GM19099 (cell line): ENCODE measurements at regions not wholly inside any gene's neighbourhood (a gene's known extent, or its start where the extent isn't known, plus 50 kb on each side); places are given as distances from the start of the nearest gene placed in this dataset.

ENCODE experiments used
- POLR2A ChIP-seq: IDR thresholded peaks from 3 replicates; pipeline ENCODE4 v1.6.1; 2011; ENCODE audit warnings: low read depth; ENCODE audit not compliant: insufficient read length; ENCODE audit errors: extremely low read depth

DNA sequence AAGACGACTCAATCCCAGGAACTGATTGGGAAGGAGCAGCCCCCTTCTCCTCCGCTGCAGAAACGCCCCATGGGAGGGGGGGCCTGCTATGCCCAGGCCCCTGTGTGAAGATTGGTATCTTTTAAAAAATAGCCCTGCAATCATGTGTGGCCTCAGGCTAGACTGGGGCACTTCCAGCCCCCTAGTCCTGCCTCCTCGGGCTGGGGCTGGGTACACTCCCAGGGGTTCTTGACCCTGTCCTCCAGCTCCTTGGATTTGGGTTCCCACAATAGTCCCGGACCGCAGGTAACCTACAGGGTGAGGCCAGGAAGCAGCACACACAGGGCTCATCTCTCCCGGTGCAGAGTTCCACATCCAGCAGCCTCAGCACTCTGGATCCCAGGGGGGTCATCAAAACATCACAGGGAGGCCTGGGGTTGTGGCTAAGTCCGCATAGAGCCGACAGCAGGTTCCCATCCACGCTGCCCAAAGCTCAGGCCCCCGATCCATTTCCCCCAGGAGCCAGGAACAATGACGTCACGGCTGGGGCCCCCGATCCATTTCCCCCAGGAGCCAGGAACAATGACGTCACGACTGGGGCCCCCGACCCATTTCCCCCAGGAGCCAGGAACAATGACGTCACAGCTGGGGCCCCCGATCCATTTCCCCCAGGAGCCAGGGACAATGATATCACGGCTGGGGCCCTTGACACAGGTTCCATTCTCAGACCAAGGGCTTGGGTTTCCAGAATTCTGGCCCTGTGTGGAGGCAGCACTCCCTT, 202.4 kb downstream of the IRF8 start:
- TF ChIP-seq POLR2A, result no peak

DNA sequence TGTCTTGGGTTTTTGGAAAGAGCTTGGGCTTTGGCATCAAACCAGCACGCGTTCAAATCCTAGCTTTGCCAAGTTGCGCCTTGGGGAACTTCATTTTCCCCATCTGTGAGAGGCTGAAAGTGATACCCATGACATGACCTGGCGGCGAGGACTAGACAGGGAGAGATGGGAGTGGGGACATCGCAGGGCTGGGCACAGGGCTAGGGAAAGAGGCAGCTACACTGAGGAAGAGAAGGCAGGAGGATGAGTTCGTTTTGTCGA, 202.9 kb downstream of the IRF8 start:
- TF ChIP-seq POLR2A, result no peak

DNA sequence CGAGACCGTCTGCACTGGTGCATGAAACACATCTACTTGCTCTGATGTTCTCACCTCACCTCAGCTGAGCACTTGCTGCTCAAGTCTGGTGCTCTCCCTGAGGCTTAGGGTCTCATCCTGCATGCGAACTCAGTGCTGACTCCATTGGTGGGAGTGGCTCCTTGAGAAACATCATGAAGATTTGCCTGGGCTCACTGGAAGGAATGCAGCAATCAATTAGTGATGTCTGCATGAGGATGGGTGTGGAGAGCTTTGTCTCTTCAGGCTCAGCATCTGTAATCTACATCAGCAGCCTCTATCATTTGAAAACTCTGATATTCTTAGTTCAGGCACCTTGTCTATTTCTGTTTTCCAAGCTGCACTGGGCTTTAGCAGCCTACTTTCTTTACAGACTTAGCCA, 204.4 kb downstream of the IRF8 start:
- TF ChIP-seq POLR2A, result no peak

DNA sequence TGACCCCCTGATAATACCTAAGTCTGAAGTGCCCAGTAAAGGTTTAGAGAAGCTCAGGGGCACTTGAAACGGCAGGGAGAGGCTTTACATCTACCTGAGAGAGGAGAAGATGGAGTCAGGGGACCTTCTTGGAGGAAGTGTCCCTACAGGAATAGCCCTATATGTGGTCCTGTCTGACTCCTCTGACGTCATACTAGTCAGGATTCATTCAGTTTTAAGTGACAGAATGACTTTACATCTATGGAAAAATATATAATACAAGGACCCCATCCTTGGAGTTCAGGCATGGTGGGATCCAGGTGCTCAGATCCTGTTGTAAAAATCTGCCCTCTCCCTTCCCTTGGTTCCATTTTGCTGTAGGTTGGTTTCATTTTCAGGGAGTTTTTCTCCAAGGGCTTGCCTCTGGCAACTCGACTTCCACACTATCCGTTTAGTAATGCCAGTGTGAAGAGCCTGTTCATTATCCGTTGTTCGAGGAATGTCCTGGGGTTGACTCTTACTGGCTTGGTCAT, 205.6 kb downstream of the IRF8 start:
- TF ChIP-seq POLR2A, result no peak

DNA sequence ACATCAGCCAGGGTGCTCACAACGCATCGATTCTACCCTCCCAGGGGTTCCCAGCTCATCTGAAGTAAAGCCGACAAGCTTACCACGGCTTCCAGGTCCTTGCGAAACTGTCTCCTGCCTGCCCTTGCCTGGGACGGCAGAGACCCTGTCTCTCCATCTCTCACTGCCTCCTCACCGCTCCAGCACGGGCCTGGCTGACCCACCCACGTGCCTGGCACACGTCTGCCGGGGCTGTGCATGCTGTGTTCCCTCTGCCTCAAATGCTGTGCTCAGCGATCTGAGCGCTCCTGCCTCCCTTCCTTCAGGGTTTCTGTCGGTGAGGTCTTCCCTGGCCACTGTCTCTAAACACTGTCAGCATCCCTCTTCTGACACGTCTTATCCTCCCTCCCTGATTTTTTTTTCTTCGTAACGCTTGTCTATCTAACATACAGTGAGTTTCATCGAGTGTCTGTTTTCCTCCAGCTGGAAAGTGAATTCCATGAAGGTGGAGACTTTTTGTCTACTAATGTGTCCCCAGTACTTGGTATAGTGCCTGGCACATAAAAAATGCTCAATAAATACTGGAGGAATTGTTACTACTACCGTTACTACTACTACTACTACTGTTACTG, 208.4 kb downstream of the IRF8 start:
- TF ChIP-seq POLR2A, result no peak

DNA sequence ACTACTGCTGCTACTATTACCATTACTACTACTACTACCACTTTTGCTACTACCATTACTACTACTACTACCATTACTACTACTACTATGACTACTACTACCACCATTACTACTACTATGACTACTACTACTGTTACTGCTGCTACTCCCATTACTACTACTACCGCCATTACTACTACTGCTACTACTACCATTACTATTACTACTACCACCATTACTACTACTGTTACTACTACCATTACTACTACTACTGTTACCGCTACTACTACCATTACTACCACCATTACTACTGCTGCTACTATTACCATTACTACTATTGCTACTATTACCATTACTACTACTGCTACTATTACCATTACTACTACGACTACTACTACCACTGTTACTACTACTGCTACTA, 209.1 kb downstream of the IRF8 start:
- no peak for TF ChIP-seq POLR2A

DNA sequence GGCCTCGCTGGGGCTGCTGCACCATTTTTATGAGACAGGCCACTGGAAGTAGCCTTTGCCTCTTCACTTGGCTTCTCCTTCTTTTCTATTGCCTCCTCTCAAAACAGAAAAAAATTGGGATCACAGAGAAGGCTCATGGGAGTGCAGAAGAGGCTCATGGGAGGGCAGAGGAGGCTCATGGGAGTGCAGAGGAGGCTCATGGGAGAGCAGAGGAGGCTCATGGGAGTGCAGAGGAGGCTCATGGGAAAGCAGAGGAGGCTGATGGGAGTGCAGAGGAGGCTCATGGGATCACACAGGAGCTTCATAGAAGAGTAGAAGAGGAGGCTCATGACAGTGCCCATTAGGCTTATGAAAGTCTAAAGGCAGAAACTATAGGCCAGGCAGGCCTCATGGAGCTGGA, 211.2 kb downstream of the IRF8 start:
- no peak for TF ChIP-seq POLR2A

DNA sequence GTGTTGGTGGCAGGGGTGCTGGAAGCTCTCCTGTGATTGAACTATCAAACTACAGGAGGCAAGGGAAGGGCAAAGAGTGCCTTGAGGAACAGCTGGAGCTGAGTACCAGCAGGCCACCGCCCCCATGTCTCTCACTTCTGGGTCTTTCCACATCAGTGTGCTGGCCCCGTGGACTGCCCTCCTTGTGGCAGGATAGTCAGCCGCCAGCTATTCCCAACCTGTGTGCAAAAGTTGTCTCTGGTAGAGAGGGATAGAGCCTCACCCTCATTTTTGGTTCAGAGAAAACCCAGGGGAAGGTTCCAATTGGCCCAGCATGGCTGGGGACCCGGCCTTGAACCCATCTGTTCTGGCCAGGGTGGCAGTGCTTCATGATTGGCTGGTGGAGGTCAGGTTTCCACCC, 211.8 kb downstream of the IRF8 start:
- no peak for TF ChIP-seq POLR2A

DNA sequence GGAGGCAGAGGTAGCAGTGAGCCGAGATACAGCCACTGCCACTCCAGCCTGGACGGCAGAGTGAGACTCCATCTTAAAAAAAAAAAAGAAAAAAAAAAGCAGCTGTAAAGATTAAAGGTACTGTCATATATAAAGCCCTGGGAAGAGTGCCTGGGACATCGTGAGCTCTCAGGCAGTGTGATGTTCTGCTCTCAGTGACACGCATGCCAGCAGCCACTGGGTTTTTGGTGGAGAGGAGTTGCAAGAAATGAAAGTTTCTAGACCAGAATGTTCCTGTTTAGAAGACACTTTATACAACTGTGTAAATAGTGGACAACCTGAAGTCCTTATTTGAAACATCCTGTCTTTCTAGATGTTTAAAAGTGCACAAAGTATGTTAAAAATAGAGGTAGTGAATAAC, 213.2 kb downstream of the IRF8 start:
- TF ChIP-seq POLR2A, result no peak

DNA sequence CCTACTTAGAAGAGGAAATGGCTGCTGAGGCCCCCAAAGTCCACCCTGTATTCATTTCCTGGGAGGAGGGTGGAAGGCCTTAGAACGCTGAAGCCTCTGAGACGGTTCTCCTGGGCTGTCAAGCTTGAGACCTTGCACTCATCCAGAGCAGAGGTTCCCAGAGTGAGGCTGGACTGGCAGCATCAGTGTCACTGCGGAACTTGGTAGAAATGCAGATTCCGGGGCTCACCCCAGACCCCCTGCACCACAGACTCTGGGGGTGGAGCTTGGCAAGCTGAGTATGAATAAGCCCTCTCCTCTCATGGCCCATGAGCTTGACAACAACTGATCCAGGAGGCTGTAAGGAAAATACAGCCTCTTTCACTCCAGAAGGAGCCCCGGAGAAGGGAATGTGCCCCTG, 218.3 kb downstream of the IRF8 start:
- no peak for TF ChIP-seq POLR2A

DNA sequence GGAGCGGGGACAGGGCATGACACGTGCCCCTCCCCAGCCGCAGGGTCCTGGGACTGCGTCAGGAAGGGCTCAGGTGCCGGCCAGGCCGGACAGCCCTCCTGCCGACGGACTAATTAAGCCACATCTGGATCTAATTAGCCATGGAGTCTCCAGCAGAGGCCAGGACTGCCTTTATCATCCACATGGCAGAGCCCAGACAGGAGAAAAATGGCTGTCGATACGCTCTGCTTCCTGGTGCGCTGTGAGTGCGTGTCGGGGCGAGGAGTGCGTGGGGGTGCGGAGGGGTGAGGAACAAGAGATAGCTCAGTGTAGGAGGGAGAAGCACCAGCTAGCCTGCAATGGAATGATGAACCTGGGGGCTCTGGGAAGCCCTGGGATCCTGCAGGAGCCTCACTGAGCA, 218.8 kb downstream of the IRF8 start:
- no peak for TF ChIP-seq POLR2A

DNA sequence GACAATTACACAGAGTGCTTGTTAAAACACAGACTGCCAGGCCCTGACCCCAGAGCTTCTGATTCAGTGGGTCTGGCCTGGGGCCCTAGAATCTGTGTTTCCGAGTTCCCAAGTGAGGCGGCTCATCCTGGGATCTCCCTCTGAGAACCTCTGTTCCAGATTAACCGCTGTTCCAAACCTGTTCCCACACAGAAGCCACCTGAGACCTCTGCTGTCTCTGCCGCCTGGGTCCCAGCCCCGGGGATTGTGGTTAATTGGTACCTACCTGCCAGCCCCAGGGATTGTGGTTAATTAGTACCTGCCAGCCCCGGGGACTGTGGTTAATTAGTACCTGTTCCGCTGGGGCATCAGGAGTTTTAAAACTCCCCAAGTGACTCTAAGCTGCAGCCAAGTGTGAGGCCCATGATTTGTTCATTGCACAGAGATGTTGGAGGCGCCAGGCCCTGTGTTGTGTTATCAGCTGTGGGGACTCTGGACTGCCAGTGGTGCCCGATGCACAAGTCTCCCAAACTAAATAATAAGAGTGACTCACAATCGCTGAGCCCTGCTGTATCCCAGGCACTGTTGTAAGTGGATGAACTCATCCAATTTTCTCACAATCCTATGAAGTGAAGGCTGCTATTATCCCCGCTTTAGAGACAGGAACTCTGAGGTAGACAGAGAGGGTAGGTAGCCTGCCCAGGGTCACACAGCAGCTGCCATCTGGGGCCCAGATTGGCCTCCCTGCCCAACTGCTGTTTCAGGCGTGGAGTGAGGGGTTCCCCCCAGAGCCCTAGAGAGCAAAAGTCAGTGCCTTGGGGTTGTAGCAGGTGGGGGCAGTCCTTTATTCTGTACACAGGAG, 219.7 kb downstream of the IRF8 start:
- TF ChIP-seq POLR2A, result no peak

DNA sequence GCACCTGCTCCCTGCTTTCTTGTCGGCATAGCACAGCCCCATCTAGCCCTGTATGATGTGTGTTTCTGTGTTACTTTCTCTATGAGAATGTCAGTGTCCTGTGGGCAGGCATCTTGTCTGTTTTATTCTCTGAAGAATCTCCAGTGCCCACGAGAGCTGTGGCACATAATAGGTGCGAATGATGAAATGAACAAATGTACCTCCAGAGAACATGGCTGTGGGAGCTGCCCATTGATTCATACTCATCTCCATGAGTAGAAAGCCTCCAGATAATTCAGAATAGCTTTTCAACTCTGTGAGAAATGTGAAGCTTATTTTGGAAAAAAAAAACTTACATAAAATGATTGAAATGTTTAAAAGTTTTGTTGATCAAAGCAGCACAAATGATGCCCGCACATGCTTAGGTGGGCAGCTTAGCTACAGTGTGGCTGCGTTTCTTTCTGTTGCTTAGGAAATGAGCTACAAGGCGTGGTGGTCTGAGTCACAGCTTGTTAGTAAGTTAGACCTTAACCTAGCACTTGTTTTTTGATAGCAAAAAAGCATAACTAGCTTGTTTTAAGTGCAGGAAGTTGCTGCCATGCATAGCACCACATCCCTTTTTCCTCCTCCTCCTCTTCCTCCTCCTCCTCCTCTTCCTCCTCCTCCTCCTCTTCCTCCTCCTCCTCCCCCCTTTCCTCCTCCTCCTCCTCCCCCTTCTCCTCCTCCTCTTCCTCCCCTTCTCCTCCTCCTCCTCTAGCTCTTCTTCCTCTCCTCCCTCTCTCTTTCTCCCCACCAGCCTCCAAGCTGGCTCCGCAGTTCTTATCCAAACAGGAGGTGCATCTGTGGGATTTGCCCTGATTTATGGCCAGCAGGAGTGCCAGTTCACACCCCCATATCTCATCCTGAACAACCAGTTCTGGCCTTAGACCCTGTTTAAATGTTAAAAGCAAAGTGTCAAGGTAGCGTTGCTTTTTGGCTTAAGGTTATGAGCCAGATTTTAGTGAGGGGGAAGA, 221.5 kb downstream of the IRF8 start:
- TF ChIP-seq POLR2A, result no peak

DNA sequence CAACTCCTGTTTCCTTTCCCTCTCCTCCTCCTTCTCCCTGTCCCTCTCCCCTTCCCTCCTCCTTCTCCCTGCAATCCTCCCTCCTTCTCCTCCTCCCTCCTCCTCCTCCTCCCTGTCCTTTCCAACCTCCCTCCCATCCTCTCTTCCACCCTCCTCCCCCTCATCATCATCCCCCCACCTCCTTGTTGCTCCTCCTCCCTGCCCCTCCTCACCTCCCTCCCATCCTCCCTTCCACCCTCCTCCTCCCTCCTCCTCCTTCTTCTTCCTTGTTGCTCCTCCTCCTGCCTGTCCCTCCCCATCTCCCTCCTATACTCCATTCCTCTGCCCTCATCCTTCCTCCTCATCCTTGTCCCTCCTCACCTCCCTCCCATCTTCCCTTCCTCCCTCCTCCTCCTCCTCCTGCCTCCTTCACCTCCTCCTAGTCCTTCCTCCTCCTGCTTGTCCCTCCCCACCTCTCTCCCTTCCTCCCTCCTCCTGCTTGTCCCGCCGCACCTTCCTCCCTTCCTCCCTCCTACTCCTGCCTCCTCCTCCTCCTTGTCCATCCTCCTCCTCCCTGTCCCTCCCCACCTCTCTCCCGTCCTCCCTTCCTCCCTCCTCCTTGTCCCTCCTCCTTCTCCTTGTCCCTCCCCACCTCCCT, 222.5 kb downstream of the IRF8 start:
- TF ChIP-seq POLR2A, result no peak
